Mucosa of rectum (tissue), 2 donors: ENCODE measurements at regions not wholly inside any gene's neighbourhood (a gene's known extent, or its start where the extent isn't known, plus 50 kb on each side); places are given as distances from the start of the nearest gene placed in this dataset.

Source experiments
- H3K27ac ChIP-seq, 2 donors: one replicate each; pipeline ENCODE4 v1.7.0; 2013; ENCODE audit warnings: inconsistent platforms in 2 of 2, low read depth in 2 of 2, low read length in 2 of 2
- H3K27me3 ChIP-seq, 2 donors: one replicate each; pipeline ENCODE4 v1.7.0; 2013; ENCODE audit warnings: low read length in 2 of 2; ENCODE audit not compliant: control insufficient read depth in 2 of 2, insufficient read depth in 2 of 2
- H3K36me3 ChIP-seq, 2 donors: one replicate each; pipeline ENCODE4 v1.7.0; 2013; ENCODE audit warnings: low read length in 2 of 2; ENCODE audit not compliant: control insufficient read depth in 2 of 2, insufficient read depth in 2 of 2
- H3K4me1 ChIP-seq, 2 donors: one replicate each; pipeline ENCODE4 v1.7.0; 2013; ENCODE audit warnings: low read length in 2 of 2, mild to moderate bottlenecking in 1 of 2; ENCODE audit not compliant: control insufficient read depth in 2 of 2, insufficient read depth in 2 of 2
- H3K4me3 ChIP-seq, 2 donors: one replicate each; pipeline ENCODE4 v1.7.0; 2013; ENCODE audit warnings: low read length in 2 of 2
- H3K9ac ChIP-seq, 2 donors: one replicate each; pipeline ENCODE4 v1.7.0; 2013; ENCODE audit warnings: low read length in 2 of 2, low read depth in 1 of 2, mild to moderate bottlenecking in 1 of 2
- H3K9me3 ChIP-seq, 2 donors: one replicate each; pipeline ENCODE4 v1.7.0; 2013; ENCODE audit warnings: low read length in 2 of 2; ENCODE audit not compliant: control insufficient read depth in 2 of 2
- donor health status: healthy.
- donor health status: Normal muscosa, but diverticular disease.

- Histone ChIP-seq H3K27me3 (no peaks in the 10 kb centered on the region), H3K9ac (no peak overlapping the region), H3K36me3 (no peaks in the 10 kb centered on the region), H3K27ac (no peak overlapping the region), H3K9me3 (no peaks in the 10 kb centered on the region), H3K4me1 (peaks cover 7 to 12% of the 10 kb centered on the region in 2 donors), H3K4me3 (no peak overlapping the region)
Observed at GRCh38 chr4:149983401-149983800, 94.8 kb upstream of the DCLK2 start.

- Histone ChIP-seq H3K9me3 (no peaks in the 10 kb centered on the region), H3K27me3 (no peaks in the 10 kb centered on the region), H3K4me1 (peaks cover 7 to 12% of the 10 kb centered on the region in 2 donors), H3K27ac (no peak overlapping the region), H3K36me3 (no peaks in the 10 kb centered on the region), H3K9ac (no peak overlapping the region), H3K4me3 (no peak overlapping the region)
Observed at GRCh38 chr4:149983931-149984330, 94.3 kb upstream of the DCLK2 start.

- Histone ChIP-seq H3K27ac (no peak overlapping the region), H3K9ac (no peak overlapping the region), H3K9me3 (no peaks in the 10 kb centered on the region), H3K27me3 (no peaks in the 10 kb centered on the region), H3K4me1 (peaks cover 7 to 12% of the 10 kb centered on the region in 2 donors), H3K36me3 (no peaks in the 10 kb centered on the region), H3K4me3 (no peak overlapping the region)
Observed at GRCh38 chr4:149985981-149986380, 92.3 kb upstream of the DCLK2 start.

- H3K4me1 ChIP-seq, result peaks cover 7 to 11% of the 10 kb centered on the region in 2 donors
- H3K4me3 ChIP-seq, result no peak overlapping the region
- H3K27me3 ChIP-seq, result no peaks in the 10 kb centered on the region
- H3K36me3 ChIP-seq, result no peaks in the 10 kb centered on the region
- no peak overlapping the region for H3K27ac ChIP-seq
- H3K9ac ChIP-seq, result no peak overlapping the region
- H3K9me3 ChIP-seq, result no peaks in the 10 kb centered on the region
Observed at GRCh38 chr4:149986917-149987316, 91.3 kb upstream of the DCLK2 start.

GRCh38 chr4:149987330-149988086, 90.7 kb upstream of the DCLK2 start:
- Histone ChIP-seq H3K27ac (no peak overlapping the region), H3K9ac (no peak overlapping the region), H3K9me3 (no peaks in the 10 kb centered on the region), H3K4me3 (no peak overlapping the region), H3K36me3 (no peaks in the 10 kb centered on the region), H3K4me1 (peaks cover 7 to 11% of the 10 kb centered on the region in 2 donors), H3K27me3 (no peaks in the 10 kb centered on the region)

- no peaks in the 10 kb centered on the region for H3K9me3 ChIP-seq
- no peak overlapping the region for H3K4me3 ChIP-seq
- no peaks in the 10 kb centered on the region for H3K36me3 ChIP-seq
- H3K27ac ChIP-seq, result no peak overlapping the region
- H3K27me3 ChIP-seq, result no peaks in the 10 kb centered on the region
- peaks cover 7 to 11% of the 10 kb centered on the region in 2 donors for H3K4me1 ChIP-seq
- no peak overlapping the region for H3K9ac ChIP-seq
Observed at GRCh38 chr4:149988087-149988410, 90.2 kb upstream of the DCLK2 start.

- peaks cover 4 to 6% of the 10 kb centered on the region in 2 donors for H3K4me1 ChIP-seq
- no peaks in the 10 kb centered on the region for H3K27me3 ChIP-seq
- H3K9ac ChIP-seq, result no peak overlapping the region
- H3K4me3 ChIP-seq, result no peak overlapping the region
- H3K9me3 ChIP-seq, result no peaks in the 10 kb centered on the region
- no peak overlapping the region for H3K27ac ChIP-seq
- no peaks in the 10 kb centered on the region for H3K36me3 ChIP-seq
Observed at GRCh38 chr4:149993030-149993429, 85.2 kb upstream of the DCLK2 start.

- Histone ChIP-seq H3K36me3 (no peaks in the 10 kb centered on the region), H3K9me3 (no peaks in the 10 kb centered on the region), H3K27ac (no peak overlapping the region), H3K4me3 (no peak overlapping the region), H3K9ac (no peak overlapping the region), H3K27me3 (no peaks in the 10 kb centered on the region), H3K4me1 (peaks cover 4 to 9% of the 10 kb centered on the region in 2 donors)
Observed at GRCh38 chr4:149995134-149995756, 83.0 kb upstream of the DCLK2 start.

GRCh38 chr4:149997881-149998421, 80.3 kb upstream of the DCLK2 start:
- Histone ChIP-seq H3K4me3 (no peak overlapping the region), H3K4me1 (peaks cover 4 to 9% of the 10 kb centered on the region in 2 donors), H3K9me3 (no peaks in the 10 kb centered on the region), H3K27me3 (no peaks in the 10 kb centered on the region), H3K9ac (no peak overlapping the region), H3K36me3 (no peaks in the 10 kb centered on the region), H3K27ac (peak overlapping the region; percentile 56 to 66)

- Histone ChIP-seq H3K4me1 (peaks cover 4 to 9% of the 10 kb centered on the region in 2 donors), H3K9me3 (no peaks in the 10 kb centered on the region), H3K4me3 (no peak overlapping the region), H3K27ac (no peak overlapping the region), H3K9ac (no peak overlapping the region), H3K27me3 (no peaks in the 10 kb centered on the region), H3K36me3 (no peaks in the 10 kb centered on the region)
Observed at GRCh38 chr4:149999485-150000074, 78.7 kb upstream of the DCLK2 start.
